MM.1S (cell line): ENCODE measurements at regions not wholly inside any gene's neighbourhood (a gene's known extent, or its start where the extent isn't known, plus 50 kb on each side); places are given as distances from the start of the nearest gene placed in this dataset.

ENCODE experiments used
- DNase-seq: peaks from one replicate; pipeline ENCODE4 v3.0.0-alpha.2; 2015
- H2AFZ ChIP-seq: fragments of 300-600 bp; sonication (generic); 2 replicates; pipeline ENCODE4 v1.6.0; 2016; ENCODE audit warnings: antibody characterized with exemption, low read length
- H3F3A ChIP-seq: fragments of 300-600 bp; sonication (generic); 2 replicates; pipeline ENCODE4 v1.6.1; 2016; ENCODE audit warnings: mild to moderate bottlenecking, antibody characterized with exemption, low read length, moderate library complexity, mixed read lengths; ENCODE audit not compliant: insufficient read depth
- H3K27ac ChIP-seq: fragments of 300-600 bp; sonication (generic); 2 replicates; pipeline ENCODE4 v1.5.1; 2016; ENCODE audit warnings: mild to moderate bottlenecking, low read length
- H3K27me3 ChIP-seq: fragments of 300-600 bp; sonication (generic); replicated peaks from 2 replicates; pipeline ENCODE4 v1.6.0; 2016; ENCODE audit warnings: low read length; ENCODE audit not compliant: insufficient read depth
- H3K36me3 ChIP-seq: fragments of 300-600 bp; sonication (generic); replicated peaks from 2 replicates; pipeline ENCODE4 v1.6.1; 2016; ENCODE audit warnings: mild to moderate bottlenecking, low read length, mixed read lengths; ENCODE audit not compliant: insufficient read depth
- H3K4me1 ChIP-seq: fragments of 300-600 bp; sonication (generic); 2 replicates; pipeline ENCODE4 v1.6.1; 2016; ENCODE audit warnings: low read length, mixed read lengths
- H3K4me2 ChIP-seq: fragments of 300-600 bp; sonication (generic); 2 replicates; pipeline ENCODE4 v1.6.0; 2016; ENCODE audit warnings: low read depth, low read length
- H3K4me3 ChIP-seq: fragments of 300-600 bp; sonication (generic); 2 replicates; pipeline ENCODE4 v1.5.1; 2016; ENCODE audit warnings: low read length, mixed read lengths
- H3K79me2 ChIP-seq: fragments of 300-600 bp; sonication (generic); 2 replicates; pipeline ENCODE4 v1.6.1; 2016; ENCODE audit warnings: mixed run types, low read length, mixed read lengths
- H3K9ac ChIP-seq: fragments of 300-600 bp; sonication (generic); 2 replicates; pipeline ENCODE4 v1.6.1; 2016; ENCODE audit warnings: low read length, mixed read lengths
- H3K9me2 ChIP-seq: fragments of 300-600 bp; sonication (generic); replicated peaks from 2 replicates; pipeline ENCODE4 v1.6.1; 2016; ENCODE audit warnings: mild to moderate bottlenecking, low read length, mixed read lengths; ENCODE audit not compliant: insufficient read depth
- H3K9me3 ChIP-seq: fragments of 300-600 bp; sonication (generic); replicated peaks from 2 replicates; pipeline ENCODE4 v1.6.1; 2016; ENCODE audit warnings: mild to moderate bottlenecking, low read length, mixed read lengths; ENCODE audit not compliant: insufficient read depth
- H4K20me1 ChIP-seq: fragments of 300-600 bp; sonication (generic); 2 replicates; pipeline ENCODE4 v1.6.1; 2016; ENCODE audit warnings: mild to moderate bottlenecking, low read length, moderate library complexity, mixed read lengths; ENCODE audit not compliant: insufficient read depth
- CTCF ChIP-seq: fragments of 300-600 bp; sonication (generic); IDR thresholded peaks from 2 replicates; pipeline ENCODE4 v1.5.1; 2016; ENCODE audit warnings: antibody characterized with exemption, low read length, mixed read lengths
- EZH2 ChIP-seq: fragments of 300-600 bp; sonication (generic); optimal IDR thresholded peaks from 2 replicates; pipeline ENCODE3; 2017; ENCODE audit warnings: low read depth, mild to moderate bottlenecking, antibody characterized with exemption, low read length, mixed read lengths
- EZH2phosphoT487 ChIP-seq: fragments of 300-600 bp; sonication (generic); IDR thresholded peaks from 2 replicates; pipeline ENCODE4 v1.6.1; 2018; ENCODE audit warnings: antibody characterized with exemption, low read length

- Histone ChIP-seq H3K79me2 (no peaks in the 10 kb centered on the region), H3K4me3 (no peak overlapping the region), H3K4me2 (no peak overlapping the region), H3K9me2 (no peaks in the 10 kb centered on the region), H3K36me3 (no peaks in the 10 kb centered on the region), H3K27ac (no peak overlapping the region), H3K27me3 (no peaks in the 10 kb centered on the region), H2AFZ (no peak overlapping the region), H3K9ac (no peak overlapping the region), H4K20me1 (no peaks in the 10 kb centered on the region), H3K4me1 (no peaks in the 10 kb centered on the region), H3F3A (no peaks in the 10 kb centered on the region), H3K9me3 (no peaks in the 10 kb centered on the region)
- no peak for TF ChIP-seq CTCF
- TF ChIP-seq EZH2phosphoT487, result no peak
- TF ChIP-seq EZH2, result no peak
- DNase-seq, result no peak
Observed at GRCh38 chr3:106329521-106329920, 460.7 kb upstream of the CBLB start.

GRCh38 chr3:106331636-106332035, 462.8 kb upstream of the CBLB start:
- H3K36me3 ChIP-seq, result no peaks in the 10 kb centered on the region
- DNase-seq, result no peak
- H3K4me2 ChIP-seq, result no peak overlapping the region
- no peaks in the 10 kb centered on the region for H3F3A ChIP-seq
- H3K4me1 ChIP-seq, result no peaks in the 10 kb centered on the region
- no peak overlapping the region for H3K27ac ChIP-seq
- no peak overlapping the region for H3K9ac ChIP-seq
- H2AFZ ChIP-seq, result no peak overlapping the region
- no peak overlapping the region for H3K4me3 ChIP-seq
- no peaks in the 10 kb centered on the region for H3K9me3 ChIP-seq
- H3K79me2 ChIP-seq, result no peaks in the 10 kb centered on the region
- TF ChIP-seq EZH2, result no peak
- TF ChIP-seq CTCF, result no peak
- no peak for TF ChIP-seq EZH2phosphoT487
- H3K27me3 ChIP-seq, result no peaks in the 10 kb centered on the region
- H4K20me1 ChIP-seq, result no peaks in the 10 kb centered on the region
- no peaks in the 10 kb centered on the region for H3K9me2 ChIP-seq

GRCh38 chr3:106332129-106332528, 463.3 kb upstream of the CBLB start:
- Histone ChIP-seq H3K4me3 (no peak overlapping the region), H3K79me2 (no peaks in the 10 kb centered on the region), H3K27me3 (no peaks in the 10 kb centered on the region), H3K4me2 (no peak overlapping the region), H3K27ac (no peak overlapping the region), H3K9me2 (no peaks in the 10 kb centered on the region), H4K20me1 (no peaks in the 10 kb centered on the region), H3F3A (no peaks in the 10 kb centered on the region), H2AFZ (no peak overlapping the region), H3K9ac (no peak overlapping the region), H3K4me1 (no peaks in the 10 kb centered on the region), H3K9me3 (no peaks in the 10 kb centered on the region), H3K36me3 (no peaks in the 10 kb centered on the region)
- DNase-seq, result no peak
- TF ChIP-seq CTCF (no peak), EZH2 (no peak), EZH2phosphoT487 (no peak)

GRCh38 chr3:106332884-106333283, 464.1 kb upstream of the CBLB start:
- H4K20me1 ChIP-seq, result no peaks in the 10 kb centered on the region
- H3K79me2 ChIP-seq, result no peaks in the 10 kb centered on the region
- no peaks in the 10 kb centered on the region for H3K36me3 ChIP-seq
- no peaks in the 10 kb centered on the region for H3K9me3 ChIP-seq
- TF ChIP-seq EZH2phosphoT487 (no peak), CTCF (no peak), EZH2 (no peak)
- no peak overlapping the region for H3K4me2 ChIP-seq
- H3K4me3 ChIP-seq, result no peak overlapping the region
- H3K9ac ChIP-seq, result no peak overlapping the region
- H2AFZ ChIP-seq, result no peak overlapping the region
- no peaks in the 10 kb centered on the region for H3F3A ChIP-seq
- no peak overlapping the region for H3K27ac ChIP-seq
- no peak for DNase-seq
- no peaks in the 10 kb centered on the region for H3K9me2 ChIP-seq
- H3K4me1 ChIP-seq, result no peaks in the 10 kb centered on the region
- H3K27me3 ChIP-seq, result no peaks in the 10 kb centered on the region
